HepG2 (cell line): ENCODE measurements at regions not wholly inside any gene's neighbourhood (a gene's known extent, or its start where the extent isn't known, plus 50 kb on each side); places are given as distances from the start of the nearest gene placed in this dataset.

ENCODE experiments used
- ATAC-seq: fragments of 200-7000 bp; cut with Tn5 transposase; 3 replicates; pipeline ENCODE4 v1.9.1; 2020; ENCODE audit warnings: mild to moderate bottlenecking, moderate library complexity
- BruUV-seq: library from RNA; stranded (reverse); fragments of 400-500 nt; replicated peaks from 2 replicates; lab custom pipeline; 2021; lab: Mats Ljungman, UMichigan
- CTCF ChIA-PET: fragments of 300-600 bp; formaldehyde crosslinking; extraction: SDS; loops from one replicate; lab custom pipeline; 2021; ENCODE audit warnings: low total read pairs, inconsistent platforms, low intra/inter-chr PET ratio; lab: Yijun Ruan, JAX
- POLR2A ChIA-PET: fragments of 350-600 bp; sonication (Branson Sonifier 250); formaldehyde crosslinking; loops from one replicate; lab custom pipeline; 2020; ENCODE audit warnings: antibody characterized with exemption, inconsistent platforms; lab: Yijun Ruan, JAX
- DNase-seq: peaks from one replicate; pipeline ENCODE4 v3.0.0-alpha.2; 2015; ENCODE audit warnings: low spot score
- FAIRE-seq: peaks from 3 replicates; lab custom pipeline; 2011; peaks lifted over from hg19 to GRCh38; lab: Jason Lieb, UNC
- H2AFZ ChIP-seq: one replicate; pipeline ENCODE4 v1.6.1; 2011; ENCODE audit warnings: low read length, inconsistent platforms
- H3K27ac ChIP-seq: fragments of 300-600 bp; 3 replicates; pipeline ENCODE4 v1.8.0; 2011; ENCODE audit warnings: mixed run types, mild to moderate bottlenecking, mixed read lengths, low read length, inconsistent platforms; ENCODE audit not compliant: insufficient read depth; ENCODE audit errors: extremely low read length
- H3K27me3 ChIP-seq, 2 experiments: fragments of 200-600 bp in 1 of 2; 2 replicates in 1 of 2; 3 replicates in 1 of 2; pipeline versions ENCODE4 v1.6.0 to v1.8.0; 2011; ENCODE audit warnings: low read length in 2 of 2, mild to moderate bottlenecking in 2 of 2, moderate library complexity in 2 of 2, inconsistent platforms in 1 of 2; ENCODE audit not compliant: insufficient read depth in 2 of 2, control insufficient read depth in 1 of 2
- H3K36me3 ChIP-seq, 2 experiments: fragments of 200-600 bp in 1 of 2; replicated peaks in 1 of 2; 2 replicates in 1 of 2; 3 replicates in 1 of 2; pipeline versions ENCODE4 v1.5.1 to v1.8.0; 2011; ENCODE audit warnings: low read length in 2 of 2, inconsistent platforms in 1 of 2; ENCODE audit not compliant: insufficient read depth in 2 of 2, control insufficient read depth in 1 of 2
- H3K4me1 ChIP-seq: 2 replicates; pipeline ENCODE4 v1.5.1; 2012; ENCODE audit warnings: low read length, inconsistent platforms; ENCODE audit not compliant: insufficient read depth
- H3K4me2 ChIP-seq: 2 replicates; pipeline ENCODE4 v1.6.0; 2011; ENCODE audit warnings: low read depth, low read length, inconsistent platforms
- H3K4me3 ChIP-seq, 3 experiments: fragments of 200-600 bp in 1 of 3; sonication (generic), shearing (Covaris generic) in 1 of 3; replicated peaks in 1 of 3; 2 replicates each; pipeline ENCODE4 v1.5.1; 2011 to 2016; ENCODE audit warnings: low read length in 3 of 3, inconsistent platforms in 2 of 3, low read depth in 2 of 3, mild to moderate bottlenecking in 2 of 3, control low read depth in 1 of 3, mixed read lengths in 1 of 3; ENCODE audit not compliant: insufficient read depth in 1 of 3
- H3K79me2 ChIP-seq: one replicate; pipeline ENCODE4 v1.6.1; 2011; ENCODE audit warnings: low read length, inconsistent platforms; ENCODE audit not compliant: insufficient read depth
- H3K9ac ChIP-seq: 2 replicates; pipeline ENCODE4 v1.6.0; 2011; ENCODE audit warnings: mild to moderate bottlenecking, low read depth, low read length, inconsistent platforms; ENCODE audit not compliant: insufficient read depth
- H3K9me3 ChIP-seq: 2 replicates; pipeline ENCODE4 v1.5.1; 2012; ENCODE audit warnings: mild to moderate bottlenecking, low read length
- H4K20me1 ChIP-seq: 2 replicates; pipeline ENCODE4 v1.6.0; 2011; ENCODE audit warnings: inconsistent platforms, mild to moderate bottlenecking, low read length, moderate library complexity; ENCODE audit not compliant: insufficient read depth
- ARNTL ChIP-seq: sonication (generic); formaldehyde crosslinking; IDR thresholded peaks from 2 replicates; pipeline ENCODE4 v1.4.0; 2020; ENCODE audit warnings: mild to moderate bottlenecking, missing genetic modification reagents
- CENPT ChIP-seq: sonication (generic); formaldehyde crosslinking; IDR thresholded peaks from 2 replicates; pipeline ENCODE4 v1.8.0; 2022; ENCODE audit warnings: low read depth, mild to moderate bottlenecking, moderate library complexity, missing genetic modification reagents
- GMEB2 ChIP-seq: IDR thresholded peaks from 2 replicates; pipeline ENCODE4 v1.6.1; 2016; ENCODE audit warnings: missing biosample characterization, missing genetic modification reagents, low read depth
- KDM3A ChIP-seq: IDR thresholded peaks from 2 replicates; pipeline ENCODE4 v1.6.1; 2018; ENCODE audit warnings: low read depth, missing compliant biosample characterization
- MAZ ChIP-seq, 2 experiments: sonication (generic) in 1 of 2; formaldehyde crosslinking in 1 of 2; IDR thresholded peaks; 2 replicates each; pipeline versions ENCODE4 v1.5.0 to v1.6.1; 2012 to 2020; ENCODE audit warnings: low read depth in 2 of 2, mild to moderate bottlenecking in 2 of 2, borderline replicate concordance in 1 of 2, improper control_type of control experiment in 1 of 2, low read length in 1 of 2, missing genetic modification reagents in 1 of 2, moderate library complexity in 1 of 2
- MED8 ChIP-seq: sonication (generic); formaldehyde crosslinking; IDR thresholded peaks from 2 replicates; pipeline ENCODE4 v1.8.1; 2023; ENCODE audit warnings: mild to moderate bottlenecking, missing genetic modification reagents; ENCODE audit not compliant: insufficient replicate concordance
- NFYB ChIP-seq: sonication (generic); formaldehyde crosslinking; IDR thresholded peaks from 2 replicates; pipeline ENCODE4 v1.4.0; 2020; ENCODE audit warnings: missing genetic modification reagents
- REPIN1 ChIP-seq: sonication (generic); formaldehyde crosslinking; IDR thresholded peaks from 2 replicates; pipeline ENCODE4 v1.8.0; 2022; ENCODE audit warnings: missing genetic modification reagents, low read depth, mild to moderate bottlenecking, borderline replicate concordance
- RFXAP ChIP-seq: sonication (generic); formaldehyde crosslinking; IDR thresholded peaks from 2 replicates; pipeline ENCODE4 v1.4.0; 2020; ENCODE audit warnings: missing genetic modification reagents, borderline replicate concordance
- SAFB2 ChIP-seq: sonication (generic); formaldehyde crosslinking; IDR thresholded peaks from 2 replicates; pipeline ENCODE4 v1.5.1; 2020; ENCODE audit warnings: missing genetic modification reagents, low read depth, mild to moderate bottlenecking, borderline replicate concordance
- ZNF275 ChIP-seq: sonication (generic); formaldehyde crosslinking; IDR thresholded peaks from 2 replicates; pipeline ENCODE4 v1.8.0; 2022; ENCODE audit warnings: missing genetic modification reagents, mild to moderate bottlenecking, inconsistent platforms, borderline replicate concordance
- ZNF512 ChIP-seq: sonication (generic); formaldehyde crosslinking; IDR thresholded peaks from 2 replicates; pipeline ENCODE4 v1.4.0; 2020; ENCODE audit warnings: mild to moderate bottlenecking, missing genetic modification reagents
- ZNF563 ChIP-seq: sonication (generic); formaldehyde crosslinking; IDR thresholded peaks from 2 replicates; pipeline ENCODE4 v1.8.0; 2022; ENCODE audit warnings: mild to moderate bottlenecking, moderate library complexity, missing genetic modification reagents
- ZNF704 ChIP-seq: sonication (generic); formaldehyde crosslinking; IDR thresholded peaks from 2 replicates; pipeline ENCODE4 v1.8.1; 2023; ENCODE audit warnings: mild to moderate bottlenecking, inconsistent platforms, moderate library complexity, missing genetic modification reagents, borderline replicate concordance
- WGBS: methylation state at CpG from one replicate; pipeline ENCODE4 v1.1.6; 2017; ENCODE audit warnings: low lambda C conversion rate; 5-methylcytosine and 5-hydroxymethylcytosine counted together
- in situ Hi-C: cut with HindIII; loops from 2 replicates; pipeline ENCODE4 v1.10.0; 2017; ENCODE audit warnings: low pct_unique_long_range_greater_than_20kb; ENCODE audit not compliant: extremely low pct_ligation_motif_present
- intact Hi-C: fragments of 100-400 bp; cut with micrococcal nuclease; formaldehyde crosslinking; loops from one replicate; pipeline ENCODE4 v1.10.0; 2022; ENCODE audit not compliant: unreplicated experiment

GRCh38 chr6:112488238-112488637 lies 141.1 kb downstream of the RFPL4B start:
- ChIA-PET POLR2A (no interaction called here), CTCF (no interaction called here)
- in situ Hi-C loops, result no loop called here
- intact Hi-C loops, result no loop called here
- 4% methylated on average over 2 of the region's 2 CpGs for WGBS
- ATAC-seq (no peak), FAIRE-seq (no peak), DNase-seq (no peak)
- Histone ChIP-seq H3K36me3 (no peaks in the 10 kb centered on the region), H3K79me2 (no peaks in the 10 kb centered on the region), H3K4me2 (no peak overlapping the region), H2AFZ (no peak overlapping the region), H3K9ac (no peak overlapping the region), H3K9me3 (no peaks in the 10 kb centered on the region), H3K4me3 (no peak overlapping the region), H3K4me1 (no peaks in the 10 kb centered on the region), H3K27ac (no peak overlapping the region), H4K20me1 (no peaks in the 10 kb centered on the region), H3K27me3 (no peaks in the 10 kb centered on the region)
- BruUV-seq, result no TSS peak
- TF ChIP-seq GMEB2 (no peak), SAFB2 (CRISPR knock-in tag) (no peak), REPIN1 (no peak), MAZ (IDR thresholded peaks at IDR 0.05; ENCODE audit: borderline replicate concordance, low read depth, low read length) (no peak), MAZ (CRISPR knock-in tag; IDR thresholded peaks at IDR 0.05; ENCODE audit: low read depth) (no peak), NFYB (CRISPR knock-in tag) (no peak), ZNF275 (CRISPR knock-in tag) (no peak), ZNF704 (no peak), ZNF512 (CRISPR knock-in tag) (no peak), ARNTL (no peak), MED8 (CRISPR knock-in tag) (no peak), RFXAP (no peak), CENPT (CRISPR knock-in tag) (no peak), ZNF563 (CRISPR knock-in tag) (no peak), KDM3A (CRISPR knock-in tag) (no peak)
- TF ChIP-seq, all 625 proteins: peak for 0
